AG10803 (cell line): ENCODE measurements at regions not wholly inside any gene's neighbourhood (a gene's known extent, or its start where the extent isn't known, plus 50 kb on each side); places are given as distances from the start of the nearest gene placed in this dataset.

Experiments used
- DNase-seq: peaks from one replicate; pipeline ENCODE4 v3.0.0; 2010; ENCODE audit warnings: low read depth
- H3K4me3 ChIP-seq: 2 replicates; pipeline ENCODE4 v1.5.1; 2011; ENCODE audit warnings: mild to moderate bottlenecking, low read length, control low read depth
- TF ChIP-seq, protein P1 (sequence below): conservative IDR thresholded peaks from 2 replicates; pipeline ENCODE4 v1.5.1; 2011; ENCODE audit warnings: mild to moderate bottlenecking, low read length, control low read depth, inconsistent platforms

DNA sequence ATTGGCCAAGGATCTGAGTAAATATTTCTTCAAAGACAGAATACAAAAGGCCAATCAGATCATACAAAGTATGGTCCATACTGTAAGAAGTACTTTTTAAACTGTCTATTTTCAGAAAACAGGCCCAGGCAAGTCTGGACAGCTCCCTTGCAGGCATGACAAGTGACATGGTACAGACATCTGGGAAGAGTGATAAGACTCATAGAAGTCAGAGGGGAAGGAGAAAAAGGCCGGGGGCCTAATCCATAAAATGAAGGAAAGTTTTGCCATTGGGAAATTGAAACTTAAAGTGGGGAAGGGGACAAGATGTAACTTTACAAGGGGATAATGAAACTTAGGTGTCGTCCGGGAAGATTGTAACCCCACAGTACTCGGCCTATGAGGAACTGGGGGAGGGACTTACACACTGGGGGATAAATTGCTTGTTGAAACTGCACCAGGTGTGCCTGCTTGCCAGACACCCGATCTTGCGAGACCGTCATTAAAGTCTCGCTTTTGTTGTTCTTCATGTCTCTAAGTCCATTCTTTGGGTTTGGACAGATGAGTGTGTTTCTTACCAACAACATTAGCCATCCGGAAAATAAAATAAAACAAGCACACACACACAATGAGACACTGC, 684.0 kb downstream of the CDH11 start:
- H3K4me3 ChIP-seq = no peak overlapping the region
- no peak for DNase-seq
- TF ChIP-seq, protein P1, sequence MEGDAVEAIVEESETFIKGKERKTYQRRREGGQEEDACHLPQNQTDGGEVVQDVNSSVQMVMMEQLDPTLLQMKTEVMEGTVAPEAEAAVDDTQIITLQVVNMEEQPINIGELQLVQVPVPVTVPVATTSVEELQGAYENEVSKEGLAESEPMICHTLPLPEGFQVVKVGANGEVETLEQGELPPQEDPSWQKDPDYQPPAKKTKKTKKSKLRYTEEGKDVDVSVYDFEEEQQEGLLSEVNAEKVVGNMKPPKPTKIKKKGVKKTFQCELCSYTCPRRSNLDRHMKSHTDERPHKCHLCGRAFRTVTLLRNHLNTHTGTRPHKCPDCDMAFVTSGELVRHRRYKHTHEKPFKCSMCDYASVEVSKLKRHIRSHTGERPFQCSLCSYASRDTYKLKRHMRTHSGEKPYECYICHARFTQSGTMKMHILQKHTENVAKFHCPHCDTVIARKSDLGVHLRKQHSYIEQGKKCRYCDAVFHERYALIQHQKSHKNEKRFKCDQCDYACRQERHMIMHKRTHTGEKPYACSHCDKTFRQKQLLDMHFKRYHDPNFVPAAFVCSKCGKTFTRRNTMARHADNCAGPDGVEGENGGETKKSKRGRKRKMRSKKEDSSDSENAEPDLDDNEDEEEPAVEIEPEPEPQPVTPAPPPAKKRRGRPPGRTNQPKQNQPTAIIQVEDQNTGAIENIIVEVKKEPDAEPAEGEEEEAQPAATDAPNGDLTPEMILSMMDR = no peak

DNA sequence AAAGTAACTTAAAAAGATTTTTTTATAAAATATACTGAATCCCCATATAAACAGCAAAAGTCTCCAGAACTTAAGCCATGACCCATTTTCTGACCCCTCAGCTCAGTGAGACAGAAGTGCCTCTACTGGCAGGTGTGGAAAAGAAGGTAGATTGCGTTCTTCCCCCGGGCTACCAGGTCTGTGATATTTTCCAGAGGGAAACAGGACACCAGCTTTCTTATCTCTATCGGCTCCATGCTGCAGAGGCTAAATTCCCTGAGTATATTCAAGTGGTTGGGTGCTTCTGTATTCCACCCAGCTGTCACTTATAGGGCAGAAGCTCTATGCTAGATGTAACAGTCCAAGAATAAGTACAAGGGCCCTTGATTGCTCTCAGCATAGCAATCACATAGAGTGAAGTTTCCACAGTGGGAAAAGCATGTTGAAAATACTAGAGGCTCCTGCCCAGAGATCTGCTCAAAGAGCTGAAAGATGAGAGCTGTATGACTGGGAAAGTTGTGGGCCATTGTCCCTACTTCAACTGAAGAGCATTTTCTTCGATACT, 687.3 kb downstream of the CDH11 start:
- no peak overlapping the region for H3K4me3 ChIP-seq
- DNase-seq = no peak
- TF ChIP-seq, protein P1 = no peak

DNA sequence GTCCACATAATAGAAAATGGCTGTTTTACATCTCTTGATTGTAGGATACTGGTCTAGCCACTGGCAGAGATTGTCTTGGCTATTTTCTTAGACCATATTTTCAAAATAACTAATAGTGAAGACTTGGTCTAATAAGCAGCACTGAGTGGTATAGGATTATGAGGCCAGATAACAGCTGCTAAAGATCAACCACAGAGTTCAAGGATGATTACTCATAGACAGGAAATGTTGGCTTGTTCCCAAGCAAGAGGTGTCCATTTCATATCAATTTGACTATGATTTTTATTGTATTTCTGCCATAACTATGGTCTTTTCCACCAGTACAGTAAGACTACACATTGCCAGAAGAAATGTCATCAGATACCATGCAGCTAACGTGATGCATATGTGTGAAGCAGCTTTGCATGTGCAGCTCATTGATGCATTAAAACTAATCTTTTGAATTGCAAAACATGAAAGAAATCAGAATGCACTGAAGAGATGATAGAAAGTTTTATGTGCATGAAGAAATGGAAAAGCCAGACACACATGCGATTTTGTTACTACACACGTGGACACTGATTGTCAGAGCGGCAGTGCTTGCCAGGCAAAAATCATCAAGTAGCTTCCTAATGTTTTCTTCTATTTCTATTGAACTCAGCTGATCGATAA, 693.3 kb downstream of the CDH11 start:
- no peak overlapping the region for H3K4me3 ChIP-seq
- DNase-seq = peak; percentile 76

DNA sequence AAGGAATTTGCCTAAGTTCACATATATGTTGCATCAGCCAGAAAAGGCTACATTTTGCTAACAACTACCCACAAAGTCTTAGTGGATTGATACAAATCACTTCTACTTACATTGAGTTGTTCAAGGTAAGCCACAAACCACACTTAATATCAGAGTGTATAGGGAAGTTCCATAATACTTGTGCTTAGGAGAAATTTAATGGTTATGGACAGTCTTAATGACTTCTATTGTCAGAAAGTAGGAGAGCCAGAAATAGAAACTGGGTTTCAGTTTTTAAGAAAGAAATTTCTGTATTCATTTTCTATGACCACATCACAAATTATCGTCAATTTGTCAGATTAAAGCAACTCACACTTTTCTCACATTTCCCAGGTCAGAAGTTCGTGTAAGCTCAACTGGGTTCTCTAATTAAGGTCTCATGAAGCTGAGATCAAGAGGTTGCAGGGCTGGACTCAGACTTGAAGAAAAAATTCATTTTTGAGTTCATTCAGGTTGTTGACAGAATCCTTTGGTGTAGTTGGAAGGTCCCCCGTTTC, 695.7 kb downstream of the CDH11 start:
- DNase-seq = no peak
- no peak overlapping the region for H3K4me3 ChIP-seq
- TF ChIP-seq, protein P1 = no peak

More for the DNA sequence above, 693.3 kb downstream of the CDH11 start:
- TF ChIP-seq, protein P1 = no peak

DNA sequence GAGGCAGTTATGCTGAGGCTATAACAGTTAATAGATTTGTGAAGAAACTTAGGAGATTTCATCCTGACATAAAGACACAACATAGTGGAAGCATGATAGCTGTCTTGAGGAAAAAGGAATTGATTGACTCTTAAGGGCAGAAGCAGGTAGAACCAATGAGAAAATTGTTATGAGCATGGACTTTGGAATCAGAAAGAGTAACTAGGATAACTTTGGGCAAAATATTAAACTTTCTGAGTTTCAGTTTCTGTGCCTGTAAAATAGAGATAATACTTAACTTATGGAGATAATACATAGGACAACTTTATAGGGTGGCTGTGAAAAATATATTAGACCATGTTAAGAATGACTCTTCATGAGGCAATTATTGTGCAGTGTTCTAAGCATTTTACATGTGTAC, 696.5 kb downstream of the CDH11 start:
- TF ChIP-seq, protein P1 = no peak
- DNase-seq = no peak
- H3K4me3 ChIP-seq = no peak overlapping the region

DNA sequence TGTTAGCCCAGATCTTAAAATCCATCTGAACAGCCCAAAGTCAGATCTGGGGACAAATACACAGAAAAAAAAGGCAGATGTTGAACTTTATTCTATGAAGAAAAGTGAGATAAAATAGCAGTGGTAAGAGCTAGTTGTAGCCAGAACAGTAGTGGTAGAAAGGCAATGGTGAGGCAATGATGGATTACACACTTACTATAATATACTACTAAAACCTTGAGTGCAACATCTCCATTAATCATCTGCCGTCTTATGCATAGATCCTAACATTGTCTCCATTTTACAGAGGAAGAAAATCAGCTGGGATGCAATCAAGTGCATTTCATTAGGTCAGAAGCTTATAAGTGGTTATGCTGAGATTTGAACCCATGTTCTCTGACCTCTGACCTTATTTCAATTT, 699.6 kb downstream of the CDH11 start:
- TF ChIP-seq, protein P1 = no peak
- no peak overlapping the region for H3K4me3 ChIP-seq
- no peak for DNase-seq

DNA sequence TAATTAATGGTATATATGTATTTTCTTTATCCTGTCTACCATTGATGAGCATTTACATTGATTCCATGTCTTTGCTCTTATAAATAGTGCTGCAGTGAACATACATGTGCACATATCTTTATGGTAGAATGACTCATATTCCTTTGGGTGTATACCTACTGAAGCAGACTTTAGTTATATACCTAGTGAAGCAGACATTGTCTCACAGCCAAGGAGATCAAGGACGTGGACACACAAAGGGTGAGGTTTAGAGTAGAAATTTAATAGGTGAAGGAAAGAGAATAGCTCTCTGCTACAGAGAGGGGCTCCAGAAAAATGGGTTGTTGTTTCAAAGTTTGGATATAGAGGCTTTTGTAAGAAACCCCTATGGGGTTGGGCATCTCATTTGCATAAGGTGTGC, 700.3 kb downstream of the CDH11 start:
- TF ChIP-seq, protein P1 = no peak
- no peak overlapping the region for H3K4me3 ChIP-seq
- DNase-seq = no peak
